HG03354 (cell line): ENCODE measurements at regions not wholly inside any gene's neighbourhood (a gene's known extent, or its start where the extent isn't known, plus 50 kb on each side); places are given as distances from the start of the nearest gene placed in this dataset.
"Not testable (repeated sequence)": the region's sequence is repeated elsewhere in the genome, so short reads cannot be mapped to it uniquely, and the experiment has no call there.

ENCODE experiments used
- ATAC-seq: cut with Tn5 transposase; IDR thresholded peaks from one replicate; pipeline ENCODE4 v1.9.1; 2021; ENCODE audit warnings: mild to moderate bottlenecking; ENCODE audit not compliant: unreplicated experiment, poor library complexity, severe bottlenecking

DNA sequence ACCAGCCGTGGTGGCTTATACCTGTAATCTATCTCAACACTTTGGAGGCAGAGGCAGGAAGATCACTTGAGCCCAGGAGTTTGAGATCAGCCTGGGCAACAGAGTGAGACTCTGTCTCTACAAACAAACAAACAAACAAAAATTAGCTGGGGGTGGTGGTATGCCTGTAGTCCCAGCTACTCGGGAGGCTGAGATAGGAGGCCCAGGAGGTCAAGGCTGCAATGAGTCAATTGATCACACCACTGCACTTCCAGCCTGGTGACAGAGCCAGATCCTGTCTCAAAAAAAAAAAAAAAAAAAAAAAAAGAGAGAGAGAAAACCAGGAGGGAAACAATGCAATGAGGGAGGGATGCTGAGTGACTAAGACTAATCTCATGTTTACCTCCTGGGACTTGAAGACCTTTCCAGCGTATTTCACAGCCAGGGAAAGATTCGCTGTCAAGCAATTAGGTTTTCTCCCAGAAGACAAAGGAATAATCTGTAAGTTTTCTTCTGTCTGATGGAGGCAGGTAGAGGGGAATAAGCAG, 51.1 kb upstream of the MIER3 start:
- no peak for ATAC-seq

DNA sequence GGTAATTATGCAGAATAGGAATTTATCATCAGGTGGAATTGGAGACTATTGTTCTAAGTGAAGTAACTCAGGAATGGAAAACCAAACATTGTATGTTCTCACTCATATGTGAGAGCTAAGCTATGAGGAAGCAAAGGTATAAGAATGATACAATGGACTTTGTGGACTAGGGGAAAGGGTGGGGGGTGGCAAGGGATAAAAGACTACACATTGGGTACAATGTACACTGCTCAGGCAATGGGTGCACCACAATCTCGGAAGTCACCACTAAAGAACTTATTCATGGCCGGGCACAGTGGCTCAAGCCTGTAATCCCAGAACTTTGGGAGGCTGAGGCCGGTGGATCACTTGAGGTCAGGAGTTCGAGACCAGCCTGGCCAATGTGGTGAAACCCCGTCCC, 51.6 kb upstream of the MIER3 start:
- not testable (repeated sequence) for ATAC-seq

DNA sequence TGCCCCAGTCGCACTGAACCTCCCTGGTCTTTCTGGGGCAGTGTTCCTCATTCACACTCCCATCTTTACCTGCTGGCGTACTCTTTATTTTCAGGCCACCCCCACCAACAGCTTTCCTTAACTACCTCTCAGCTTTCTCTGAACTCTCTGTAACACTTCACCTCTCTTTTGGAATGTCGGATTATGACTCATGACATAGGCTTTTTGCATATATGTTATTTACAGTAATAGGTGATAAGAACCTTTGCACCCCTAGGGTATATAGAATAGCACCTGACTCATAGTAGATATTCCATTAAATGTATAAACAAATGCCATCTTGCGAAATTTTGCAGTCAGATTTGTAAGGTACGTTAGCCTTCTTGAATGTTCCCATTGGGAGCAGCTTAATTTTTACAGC, 52.9 kb upstream of the MIER3 start:
- no peak for ATAC-seq

DNA sequence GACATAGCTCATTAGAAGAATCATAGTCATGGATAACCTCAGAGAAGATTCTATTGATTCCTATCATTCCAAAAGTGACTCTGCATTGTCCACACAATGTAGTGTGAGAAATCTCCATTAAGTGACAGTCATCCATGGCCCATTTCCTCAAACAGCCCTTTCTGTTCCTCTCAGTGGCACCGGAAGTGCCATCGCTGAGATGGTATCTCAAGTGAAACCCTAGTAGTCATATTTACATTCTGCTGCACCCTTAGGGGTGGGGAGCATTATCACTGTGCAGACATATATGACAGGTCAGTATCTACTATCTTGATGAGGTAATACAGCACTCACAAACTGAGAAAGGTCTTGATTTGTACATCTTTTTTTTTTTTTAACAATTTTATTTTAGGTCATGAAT, 55.4 kb upstream of the MIER3 start:
- ATAC-seq = peak; percentile 89

DNA sequence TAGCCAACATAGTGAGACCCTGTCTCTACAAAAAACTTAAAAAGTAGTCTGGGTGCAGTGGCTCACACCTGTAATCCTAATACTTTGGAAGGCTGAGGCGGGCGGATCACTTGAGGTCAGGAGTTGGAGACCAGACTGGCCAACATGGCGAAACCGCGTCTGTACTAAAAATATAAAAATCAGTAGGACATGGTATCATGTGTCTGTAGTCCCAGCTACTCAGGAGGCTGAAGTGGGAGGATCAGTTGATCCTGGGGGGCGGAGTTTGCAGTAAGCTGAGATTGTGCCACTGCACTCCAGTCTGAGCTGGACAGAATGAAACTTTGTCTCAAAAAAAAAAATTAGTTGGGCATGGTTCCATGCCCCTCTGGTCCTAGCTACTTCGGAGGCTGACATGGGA, 57.9 kb upstream of the MIER3 start:
- ATAC-seq = no peak

DNA sequence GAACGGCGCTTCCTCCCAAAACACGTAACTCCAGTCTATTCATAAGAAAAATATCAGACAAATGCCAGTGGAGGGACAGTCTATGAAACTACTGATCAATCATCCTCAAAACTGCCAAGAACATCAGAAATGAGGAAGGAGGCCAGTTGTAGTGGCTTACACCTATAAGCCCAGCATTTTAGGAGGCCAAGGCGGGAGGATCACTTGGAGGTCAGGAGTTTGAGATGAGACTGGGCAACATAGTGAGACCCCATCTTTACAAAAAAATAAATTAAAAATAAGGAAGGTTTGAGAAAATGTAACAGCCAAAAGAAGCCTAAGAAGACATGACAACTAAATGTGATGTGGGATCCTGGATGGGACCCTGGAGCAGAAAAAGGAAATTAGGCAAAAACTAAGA, 58.9 kb upstream of the MIER3 start:
- ATAC-seq = no peak

DNA sequence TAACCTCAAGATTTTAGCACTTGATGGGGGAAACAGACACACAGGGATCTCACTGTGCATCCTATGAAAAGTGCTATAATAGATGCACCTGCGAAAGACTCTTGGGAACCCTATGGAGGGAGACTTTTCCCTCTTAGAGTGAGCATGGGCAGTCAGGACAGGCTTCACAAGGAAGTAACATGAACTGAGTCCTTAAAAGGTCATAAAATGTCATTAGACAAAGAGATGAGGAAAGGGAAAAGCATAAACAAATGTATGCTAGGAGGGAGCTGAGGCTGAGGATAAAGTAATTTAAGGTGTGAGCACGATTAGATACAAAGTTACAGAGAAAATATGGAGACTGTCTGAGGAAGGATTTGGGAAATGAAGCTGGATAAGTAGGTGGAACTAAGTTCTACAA, 60.6 kb upstream of the MIER3 start:
- no peak for ATAC-seq

DNA sequence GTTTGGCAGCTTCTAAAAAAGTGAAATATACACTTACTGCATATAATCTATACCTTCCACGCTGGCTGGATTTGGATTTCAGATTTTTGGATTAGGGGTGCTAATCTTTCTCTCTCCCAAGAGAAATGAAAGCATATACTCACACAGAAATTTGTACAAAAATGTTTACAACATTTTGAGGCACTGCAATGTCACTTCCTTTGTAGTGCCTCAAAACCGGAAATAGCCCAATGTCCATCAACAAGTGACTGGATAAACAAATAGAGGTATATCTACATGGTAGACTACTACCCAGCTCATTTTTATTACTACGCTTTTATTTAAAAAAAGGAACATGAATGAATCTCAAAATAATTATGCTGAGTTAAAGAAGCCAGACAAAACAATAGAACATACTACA, 74.0 kb upstream of the MIER3 start:
- no peak for ATAC-seq

DNA sequence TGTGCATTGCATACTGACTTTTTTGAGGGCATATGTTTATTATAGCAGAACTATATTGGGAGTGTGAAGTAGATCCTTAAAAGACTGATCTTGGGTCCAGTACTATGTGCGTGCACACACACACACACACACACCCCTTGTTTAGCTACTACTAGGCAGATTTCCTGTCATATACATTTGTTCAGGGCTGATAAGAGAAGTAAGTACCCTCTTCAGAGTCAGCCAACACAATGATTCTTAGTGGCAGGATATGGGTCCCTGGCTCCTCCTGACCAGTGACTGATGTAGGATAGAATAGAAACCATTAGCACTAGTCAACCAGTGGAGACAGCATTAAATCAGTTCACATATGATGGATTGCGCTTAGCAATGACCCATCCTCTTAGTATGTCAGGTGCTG, 76.2 kb upstream of the MIER3 start:
- no peak for ATAC-seq

DNA sequence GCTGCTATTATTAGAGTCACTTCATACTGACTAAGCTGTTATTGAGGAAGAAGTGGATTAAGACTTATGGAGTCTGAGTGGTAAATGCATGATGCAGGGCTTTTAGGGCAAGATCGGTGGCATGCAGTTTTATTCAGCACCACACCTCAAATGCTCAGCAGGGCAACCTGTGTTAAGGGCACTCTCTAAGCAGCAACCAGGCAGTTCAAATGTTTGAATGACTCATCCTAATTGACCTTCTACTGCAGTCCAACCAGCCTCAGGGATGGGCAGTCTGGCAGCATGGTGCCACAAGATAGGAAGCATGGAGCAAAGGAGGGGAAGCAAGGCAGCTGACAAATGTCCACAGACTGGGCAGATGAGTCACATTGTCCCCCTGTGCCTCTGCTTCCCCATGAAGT, 80.2 kb upstream of the MIER3 start:
- ATAC-seq = no peak

DNA sequence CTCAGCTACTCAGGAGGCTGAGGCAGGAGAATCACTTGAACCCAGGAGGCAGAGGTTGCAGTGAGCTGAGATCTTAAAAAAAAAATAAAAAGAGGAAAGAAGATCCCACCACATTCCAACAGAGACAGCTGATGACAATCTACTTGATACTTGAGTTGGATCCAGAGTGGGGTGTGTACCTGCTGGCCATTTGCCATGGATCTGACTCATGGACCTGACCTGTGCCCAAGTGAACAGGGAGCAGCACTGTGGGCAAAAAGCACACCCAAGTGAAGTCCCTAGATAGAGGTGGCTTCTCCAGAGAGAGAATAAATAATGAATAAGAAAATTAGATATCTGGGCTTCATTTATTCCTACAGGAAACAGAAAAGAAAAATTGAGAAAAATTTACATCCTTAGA, 81.2 kb upstream of the MIER3 start:
- no peak for ATAC-seq

DNA sequence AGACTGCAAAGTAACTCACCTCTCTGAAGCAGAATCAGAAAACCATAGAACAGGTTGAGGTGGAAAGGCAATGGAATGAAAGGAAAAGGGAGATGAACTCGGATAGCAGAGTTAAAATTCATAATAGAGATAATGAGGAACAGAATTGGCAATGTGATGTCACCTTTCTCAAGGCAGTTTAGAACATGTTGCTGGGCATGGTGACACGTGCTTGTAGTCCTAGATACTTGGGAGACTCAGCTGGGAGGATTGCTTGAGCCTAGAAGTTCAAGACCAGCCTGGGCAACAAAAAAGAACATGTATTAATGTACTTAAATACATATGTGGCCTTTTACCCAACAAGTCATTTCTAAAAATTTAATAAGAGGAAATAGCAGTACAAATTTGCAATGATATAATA, 81.6 kb upstream of the MIER3 start:
- ATAC-seq = no peak

DNA sequence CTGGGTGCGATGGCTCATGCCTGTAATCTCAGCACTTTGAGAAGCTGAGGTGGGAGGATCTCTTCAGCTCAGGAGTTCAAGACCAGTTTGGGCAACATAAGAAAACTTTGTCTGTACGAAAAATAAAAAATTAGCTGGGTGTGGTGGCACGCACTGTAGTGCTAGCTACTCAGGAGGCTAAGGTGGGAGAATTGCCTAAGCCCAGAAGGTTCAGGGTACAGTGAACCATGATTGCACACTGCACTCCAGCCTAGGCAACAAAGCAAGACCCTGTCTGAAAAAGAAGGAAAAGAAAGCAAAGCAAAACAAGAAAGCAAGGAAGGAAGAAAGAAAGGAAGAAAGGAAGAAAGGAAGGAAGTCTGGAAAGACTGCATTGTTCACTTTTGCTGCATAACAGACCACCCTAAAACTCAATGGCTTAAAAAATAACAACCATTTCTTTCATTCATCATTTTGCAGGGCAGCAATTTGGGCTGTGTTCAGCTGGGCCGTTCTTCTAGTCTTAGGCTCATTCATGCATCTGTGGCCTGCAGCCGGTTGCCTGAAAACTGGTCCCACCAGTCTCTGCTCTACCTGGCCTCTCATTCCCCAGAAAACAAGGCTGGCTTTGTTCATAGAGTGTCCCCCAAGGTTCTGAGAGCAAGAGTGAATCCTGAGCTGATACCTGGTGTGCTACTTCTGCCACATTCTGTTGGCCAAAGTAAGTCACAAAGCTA, 82.4 kb upstream of the MIER3 start:
- ATAC-seq = no peak

DNA sequence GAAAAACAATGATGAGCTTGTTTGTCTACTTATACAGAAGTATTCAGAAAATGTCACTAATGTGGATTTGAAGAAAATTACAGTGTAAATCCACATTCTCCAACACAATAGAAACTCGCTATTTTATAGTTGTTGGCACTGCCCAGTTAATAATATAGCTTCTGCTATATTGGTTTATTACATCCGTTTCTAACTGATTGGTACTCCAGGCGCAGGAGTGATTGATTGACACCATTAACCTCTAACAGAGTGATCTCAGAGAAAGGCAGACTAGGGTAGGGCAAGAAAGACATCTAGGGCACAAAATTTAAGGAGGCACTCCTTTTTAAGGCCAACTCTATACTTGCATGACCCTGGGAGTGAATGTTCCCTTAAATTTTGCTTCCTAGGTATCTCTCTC, 84.0 kb upstream of the MIER3 start:
- no peak for ATAC-seq

DNA sequence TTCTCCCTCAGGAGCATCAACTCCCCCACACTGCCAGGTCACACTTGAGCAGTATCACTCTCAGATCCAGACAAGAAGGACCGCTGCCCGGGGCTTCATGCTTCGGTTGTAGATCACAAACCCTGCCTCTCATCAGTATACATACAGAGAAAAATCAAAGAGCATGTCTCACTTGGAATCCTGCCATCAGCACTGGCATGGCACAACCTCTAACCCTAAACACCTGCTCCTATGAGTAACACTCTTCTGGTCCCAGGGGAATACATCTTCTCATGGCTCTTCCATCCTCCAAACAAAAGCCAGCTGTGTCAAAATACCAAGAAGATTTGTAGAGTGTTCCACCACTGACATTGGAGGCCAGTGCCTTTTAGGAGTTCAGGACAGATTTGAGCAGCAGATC, 84.8 kb upstream of the MIER3 start:
- no peak for ATAC-seq

DNA sequence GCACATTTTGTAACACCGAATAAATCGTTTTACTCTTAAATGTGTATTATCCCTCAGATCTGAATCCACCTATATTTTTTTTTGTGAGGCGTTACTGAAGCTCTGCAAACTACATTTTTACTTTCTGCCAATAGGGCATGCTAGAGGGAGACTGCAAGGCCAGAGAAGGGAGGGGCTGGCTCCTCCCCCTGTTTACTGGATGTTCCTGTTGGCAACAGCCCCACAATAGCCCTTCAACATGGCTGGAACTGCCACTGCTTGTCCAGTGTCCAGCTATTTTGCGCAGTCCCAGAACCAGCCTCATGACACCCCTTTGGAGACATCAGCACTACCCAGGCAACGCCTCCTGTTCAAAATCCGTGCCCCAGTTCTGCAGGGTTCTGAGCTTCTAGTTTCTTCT, 85.4 kb upstream of the MIER3 start:
- ATAC-seq = no peak

DNA sequence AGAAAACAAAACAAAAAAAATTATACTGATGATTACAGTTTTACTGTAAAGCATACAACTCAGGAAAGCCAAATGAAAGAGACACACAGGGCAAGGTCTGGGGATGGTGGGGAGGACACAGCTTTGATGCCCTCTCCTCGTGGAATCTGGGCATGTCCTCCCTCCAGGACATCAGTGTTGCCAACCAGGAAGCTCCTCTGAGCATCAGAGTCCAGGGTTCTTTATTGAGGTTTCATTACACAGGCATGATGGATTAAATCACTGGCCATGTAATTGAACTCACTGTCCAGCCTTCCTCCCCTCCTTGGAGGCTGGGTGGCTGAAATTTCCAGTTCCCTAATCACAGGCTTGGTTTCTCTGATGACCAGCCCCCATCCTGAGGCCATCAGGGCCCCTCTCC, 89.6 kb upstream of the MIER3 start:
- no peak for ATAC-seq

DNA sequence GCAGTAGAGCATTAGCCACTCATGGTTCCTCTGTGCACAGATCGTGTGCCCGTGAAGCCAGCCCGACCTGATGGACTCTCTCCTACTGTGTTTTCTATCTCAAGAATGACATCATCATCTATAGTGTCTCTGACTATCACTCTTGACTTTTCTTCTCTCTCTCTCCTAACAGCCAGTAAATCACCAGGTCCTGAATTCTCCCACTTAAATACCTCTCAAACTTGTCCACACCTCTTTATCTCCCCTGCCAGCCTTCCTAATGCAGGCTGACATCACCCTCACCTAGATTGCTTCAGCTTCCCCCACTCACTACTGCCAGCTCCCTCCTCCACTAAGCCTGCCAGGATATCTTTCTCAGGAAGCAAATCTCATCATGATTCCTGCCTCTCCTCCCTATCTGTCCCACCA, 90.6 kb upstream of the MIER3 start:
- ATAC-seq = no peak

DNA sequence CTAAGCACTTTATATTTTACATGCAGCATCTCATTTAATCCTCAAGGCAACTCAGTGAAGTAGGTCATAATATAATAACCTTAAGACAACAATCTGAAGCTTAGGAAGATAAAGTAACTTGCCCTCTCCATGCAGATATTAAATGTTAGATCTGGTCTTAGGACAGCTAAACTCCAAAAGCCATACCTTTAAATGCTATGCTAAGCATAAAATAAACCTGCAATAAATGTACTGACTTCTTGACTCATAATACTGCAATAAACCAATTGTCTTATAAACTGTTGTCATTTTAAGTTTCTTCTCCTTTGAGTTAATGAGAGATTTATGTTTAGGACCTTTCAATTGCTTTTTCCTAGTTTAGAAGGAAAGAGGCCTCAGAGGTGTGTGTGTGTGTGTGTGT, 102.2 kb upstream of the MIER3 start:
- no peak for ATAC-seq

DNA sequence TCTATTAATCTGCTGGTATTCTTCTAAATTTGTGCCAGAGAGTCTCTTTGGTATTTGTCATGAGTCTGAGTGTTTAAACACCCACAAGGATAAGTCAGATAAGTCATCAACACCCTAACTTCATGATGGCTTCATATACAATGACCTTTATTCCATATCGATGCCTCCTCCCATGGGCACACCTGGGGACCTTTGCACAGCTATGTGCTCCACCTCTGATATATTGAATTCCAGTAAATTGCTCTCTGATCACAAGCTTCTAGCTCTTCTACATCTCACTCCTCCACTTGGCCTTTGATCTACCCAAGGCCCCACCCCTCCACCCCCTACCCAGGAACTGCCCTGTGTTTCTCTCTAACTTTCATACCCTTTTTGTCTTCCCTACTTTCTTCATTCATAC, 102.7 kb upstream of the MIER3 start:
- ATAC-seq = no peak

DNA sequence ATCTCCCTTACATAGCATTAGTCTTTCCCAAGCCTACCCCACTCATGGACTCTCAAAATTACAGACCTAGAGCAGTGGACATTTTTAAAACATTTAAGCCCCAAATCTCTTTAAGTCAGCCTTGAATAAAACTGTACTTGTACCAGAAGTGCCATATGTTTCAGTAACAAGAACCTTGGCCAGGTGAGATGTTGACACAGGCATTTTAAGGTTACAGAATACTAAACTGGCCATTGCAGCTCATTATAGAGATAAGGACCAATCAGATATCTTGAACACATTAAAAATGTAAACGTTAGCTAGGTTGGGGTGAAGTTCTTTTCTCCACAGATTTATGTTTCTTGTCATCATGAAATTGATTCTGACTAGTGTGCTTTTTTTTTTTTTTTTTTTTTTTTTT, 103.8 kb upstream of the MIER3 start:
- ATAC-seq = no peak

DNA sequence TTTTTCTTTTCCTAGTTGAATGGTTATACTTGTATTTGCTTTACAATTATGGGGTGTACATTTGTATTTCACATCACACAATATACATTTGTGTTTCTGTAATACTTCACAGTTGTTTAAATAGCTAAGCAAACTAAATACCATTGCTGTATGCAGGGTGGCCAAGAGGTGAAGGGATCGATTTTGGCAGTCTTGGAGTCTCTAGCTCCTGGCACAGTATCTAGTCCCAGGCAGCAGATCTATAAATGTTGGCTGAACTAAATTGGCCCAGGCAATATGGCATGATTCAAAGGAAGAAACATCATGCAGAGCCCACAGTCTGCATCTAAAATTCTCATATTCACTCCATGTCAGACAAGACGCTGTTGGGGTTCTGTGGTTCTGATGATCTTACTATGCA, 110.1 kb upstream of the GPBP1 start:
- ATAC-seq = no peak
